ENCODE measurements at regions not wholly inside any gene's neighbourhood (a gene's known extent, or its start where the extent isn't known, plus 50 kb on each side); places are given as distances from the start of the nearest gene placed in this dataset.

DNA sequence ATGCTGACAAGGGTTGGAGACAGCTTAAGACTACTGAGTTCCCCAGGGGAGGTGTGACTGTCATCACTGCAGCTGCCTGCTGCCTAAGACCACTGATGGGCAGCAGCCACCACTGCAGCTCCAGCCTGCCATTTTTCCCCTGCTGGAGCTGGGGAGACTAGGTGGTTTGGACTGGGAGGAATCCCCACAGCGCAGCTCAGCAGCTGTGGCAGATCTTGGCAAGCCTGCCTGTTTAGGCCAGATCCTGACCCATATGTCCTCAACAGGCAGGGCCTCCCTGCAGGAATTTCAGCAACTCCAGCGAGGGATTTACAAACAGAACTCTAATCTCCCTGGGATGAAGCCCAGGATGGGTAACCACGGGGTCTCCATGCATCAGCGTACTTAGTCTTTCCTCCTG is 356.4 kb upstream of the TOM1L1 start:
- no peak for TF ChIP-seq POLR2A (IDR thresholded peaks at IDR 0.05)
- TF ChIP-seq, protein P1, sequence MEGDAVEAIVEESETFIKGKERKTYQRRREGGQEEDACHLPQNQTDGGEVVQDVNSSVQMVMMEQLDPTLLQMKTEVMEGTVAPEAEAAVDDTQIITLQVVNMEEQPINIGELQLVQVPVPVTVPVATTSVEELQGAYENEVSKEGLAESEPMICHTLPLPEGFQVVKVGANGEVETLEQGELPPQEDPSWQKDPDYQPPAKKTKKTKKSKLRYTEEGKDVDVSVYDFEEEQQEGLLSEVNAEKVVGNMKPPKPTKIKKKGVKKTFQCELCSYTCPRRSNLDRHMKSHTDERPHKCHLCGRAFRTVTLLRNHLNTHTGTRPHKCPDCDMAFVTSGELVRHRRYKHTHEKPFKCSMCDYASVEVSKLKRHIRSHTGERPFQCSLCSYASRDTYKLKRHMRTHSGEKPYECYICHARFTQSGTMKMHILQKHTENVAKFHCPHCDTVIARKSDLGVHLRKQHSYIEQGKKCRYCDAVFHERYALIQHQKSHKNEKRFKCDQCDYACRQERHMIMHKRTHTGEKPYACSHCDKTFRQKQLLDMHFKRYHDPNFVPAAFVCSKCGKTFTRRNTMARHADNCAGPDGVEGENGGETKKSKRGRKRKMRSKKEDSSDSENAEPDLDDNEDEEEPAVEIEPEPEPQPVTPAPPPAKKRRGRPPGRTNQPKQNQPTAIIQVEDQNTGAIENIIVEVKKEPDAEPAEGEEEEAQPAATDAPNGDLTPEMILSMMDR (IDR thresholded peaks at IDR 0.05), result no peak

Data from lower leg skin (tissue), 3 donors.